GM06990 (cell line): ENCODE measurements at regions not wholly inside any gene's neighbourhood (a gene's known extent, or its start where the extent isn't known, plus 50 kb on each side); places are given as distances from the start of the nearest gene placed in this dataset.

Experiments used
- DNase-seq: peaks from one replicate; pipeline ENCODE4 v3.0.0-alpha.2; 2011; ENCODE audit not compliant: insufficient read length; ENCODE audit errors: extremely low read depth
- H3K27me3 ChIP-seq: replicated peaks from 2 replicates; pipeline ENCODE4 v1.6.0; 2011; ENCODE audit warnings: low read length; ENCODE audit not compliant: control insufficient read depth, insufficient read depth
- H3K36me3 ChIP-seq: 2 replicates; pipeline ENCODE4 v1.5.1; 2011; ENCODE audit warnings: low read length; ENCODE audit not compliant: control insufficient read depth, insufficient read depth
- H3K4me3 ChIP-seq: replicated peaks from 2 replicates; pipeline ENCODE4 v1.5.1; 2011; ENCODE audit warnings: low read depth, mild to moderate bottlenecking, control low read depth, low read length
- TF ChIP-seq, protein P1 (sequence below): IDR thresholded peaks from 2 replicates; pipeline ENCODE4 v1.5.1; 2011; ENCODE audit warnings: low read length, control low read depth, mild to moderate bottlenecking, inconsistent platforms; ENCODE audit not compliant: insufficient read depth, poor library complexity, severe bottlenecking

- Histone ChIP-seq H3K4me3 (no peak overlapping the region), H3K36me3 (no peaks in the 10 kb centered on the region), H3K27me3 (no peaks in the 10 kb centered on the region)
- TF ChIP-seq, protein P1, sequence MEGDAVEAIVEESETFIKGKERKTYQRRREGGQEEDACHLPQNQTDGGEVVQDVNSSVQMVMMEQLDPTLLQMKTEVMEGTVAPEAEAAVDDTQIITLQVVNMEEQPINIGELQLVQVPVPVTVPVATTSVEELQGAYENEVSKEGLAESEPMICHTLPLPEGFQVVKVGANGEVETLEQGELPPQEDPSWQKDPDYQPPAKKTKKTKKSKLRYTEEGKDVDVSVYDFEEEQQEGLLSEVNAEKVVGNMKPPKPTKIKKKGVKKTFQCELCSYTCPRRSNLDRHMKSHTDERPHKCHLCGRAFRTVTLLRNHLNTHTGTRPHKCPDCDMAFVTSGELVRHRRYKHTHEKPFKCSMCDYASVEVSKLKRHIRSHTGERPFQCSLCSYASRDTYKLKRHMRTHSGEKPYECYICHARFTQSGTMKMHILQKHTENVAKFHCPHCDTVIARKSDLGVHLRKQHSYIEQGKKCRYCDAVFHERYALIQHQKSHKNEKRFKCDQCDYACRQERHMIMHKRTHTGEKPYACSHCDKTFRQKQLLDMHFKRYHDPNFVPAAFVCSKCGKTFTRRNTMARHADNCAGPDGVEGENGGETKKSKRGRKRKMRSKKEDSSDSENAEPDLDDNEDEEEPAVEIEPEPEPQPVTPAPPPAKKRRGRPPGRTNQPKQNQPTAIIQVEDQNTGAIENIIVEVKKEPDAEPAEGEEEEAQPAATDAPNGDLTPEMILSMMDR = no peak
- DNase-seq = no peak
Observed at GRCh38 chr20:61125546-61126180, 126.4 kb upstream of the CDH4 start.

GRCh38 chr20:61126369-61127195 lies 125.5 kb upstream of the CDH4 start:
- H3K4me3 ChIP-seq = no peak overlapping the region
- no peaks in the 10 kb centered on the region for H3K27me3 ChIP-seq
- no peaks in the 10 kb centered on the region for H3K36me3 ChIP-seq
- DNase-seq = no peak
- TF ChIP-seq, protein P1 = no peak

GRCh38 chr20:61127311-61128039 lies 124.6 kb upstream of the CDH4 start:
- TF ChIP-seq, protein P1 = no peak
- H3K27me3 ChIP-seq = no peaks in the 10 kb centered on the region
- DNase-seq = no peak

GRCh38 chr20:61128701-61129269 lies 123.3 kb upstream of the CDH4 start:
- TF ChIP-seq, protein P1 = no peak
- no peaks in the 10 kb centered on the region for H3K36me3 ChIP-seq
- no peak overlapping the region for H3K4me3 ChIP-seq
- H3K27me3 ChIP-seq = no peaks in the 10 kb centered on the region
- DNase-seq = no peak

More at GRCh38 chr20:61127311-61128039, 124.6 kb upstream of the CDH4 start:
- Histone ChIP-seq H3K36me3 (no peaks in the 10 kb centered on the region), H3K4me3 (no peak overlapping the region)

GRCh38 chr20:61129311-61129710 lies 122.8 kb upstream of the CDH4 start:
- Histone ChIP-seq H3K4me3 (no peak overlapping the region), H3K27me3 (no peaks in the 10 kb centered on the region), H3K36me3 (no peaks in the 10 kb centered on the region)
- TF ChIP-seq, protein P1 = no peak
- no peak for DNase-seq
